KOPT-K1 (cell line): ENCODE measurements at regions not wholly inside any gene's neighbourhood (a gene's known extent, or its start where the extent isn't known, plus 50 kb on each side); places are given as distances from the start of the nearest gene placed in this dataset.
"Not testable (repeated sequence)": the region's sequence is repeated elsewhere in the genome, so short reads cannot be mapped to it uniquely, and the experiment has no call there.

Experiments
- H3K27ac ChIP-seq: fragments of 200-600 bp; sonication (generic); 2 replicates; pipeline ENCODE4 v1.5.1; 2016; ENCODE audit warnings: antibody characterized with exemption, mild to moderate bottlenecking, low read depth, low read length; ENCODE audit not compliant: poor library complexity, severe bottlenecking
- H3K36me3 ChIP-seq: fragments of 200-600 bp; sonication (generic); 2 replicates; pipeline ENCODE4 v1.5.1; 2017; ENCODE audit warnings: antibody characterized with exemption, mild to moderate bottlenecking, low read length, moderate library complexity; ENCODE audit not compliant: insufficient read depth
- H3K9me3 ChIP-seq: fragments of 200-600 bp; sonication (generic); 2 replicates; pipeline ENCODE4 v1.5.1; 2017; ENCODE audit warnings: antibody characterized with exemption, low read length, mild to moderate bottlenecking; ENCODE audit not compliant: insufficient read depth, poor library complexity, severe bottlenecking

- Histone ChIP-seq H3K27ac (no peak overlapping the region), H3K9me3 (no peaks in the 10 kb centered on the region), H3K36me3 (no peaks in the 10 kb centered on the region)
These were observed 1834.1 kb upstream of the PIK3C3 start for GRCh38 chr18:40120796-40121391.

- Histone ChIP-seq H3K9me3 (no peaks in the 10 kb centered on the region), H3K36me3 (no peaks in the 10 kb centered on the region), H3K27ac (no peak overlapping the region)
These were observed 1834.7 kb upstream of the PIK3C3 start for GRCh38 chr18:40120356-40120755.

- H3K27ac ChIP-seq, H3K36me3 ChIP-seq, H3K9me3 ChIP-seq: not testable (repeated sequence)
These were observed 1835.5 kb upstream of the PIK3C3 start for GRCh38 chr18:40119581-40119980.

GRCh38 chr18:40110455-40110854 is 1844.6 kb upstream of the PIK3C3 start:
- H3K27ac ChIP-seq, result no peak overlapping the region
- no peaks in the 10 kb centered on the region for H3K9me3 ChIP-seq
- H3K36me3 ChIP-seq, result no peaks in the 10 kb centered on the region

- no peak overlapping the region for H3K27ac ChIP-seq
These were observed 1845.6 kb upstream of the PIK3C3 start for GRCh38 chr18:40109252-40110049.

GRCh38 chr18:40108596-40108995 is 1846.4 kb upstream of the PIK3C3 start:
- H3K27ac ChIP-seq, result no peak overlapping the region
- no peaks in the 10 kb centered on the region for H3K9me3 ChIP-seq
- H3K36me3 ChIP-seq, result no peaks in the 10 kb centered on the region

More at GRCh38 chr18:40109252-40110049, 1845.6 kb upstream of the PIK3C3 start:
- no peaks in the 10 kb centered on the region for H3K36me3 ChIP-seq
- no peaks in the 10 kb centered on the region for H3K9me3 ChIP-seq

GRCh38 chr18:40102903-40103302 is 1852.1 kb upstream of the PIK3C3 start:
- Histone ChIP-seq H3K9me3 (no peaks in the 10 kb centered on the region), H3K36me3 (no peaks in the 10 kb centered on the region), H3K27ac (no peak overlapping the region)

GRCh38 chr18:40099641-40100040 is 1855.4 kb upstream of the PIK3C3 start:
- Histone ChIP-seq H3K36me3 (no peaks in the 10 kb centered on the region), H3K9me3 (no peaks in the 10 kb centered on the region), H3K27ac (no peak overlapping the region)

GRCh38 chr18:40096675-40097074 is 1858.4 kb upstream of the PIK3C3 start:
- Histone ChIP-seq H3K9me3 (no peaks in the 10 kb centered on the region), H3K36me3 (no peaks in the 10 kb centered on the region), H3K27ac (no peak overlapping the region)

- Histone ChIP-seq H3K36me3 (no peaks in the 10 kb centered on the region), H3K27ac (no peak overlapping the region), H3K9me3 (no peaks in the 10 kb centered on the region)
These were observed 1860.6 kb upstream of the PIK3C3 start for GRCh38 chr18:40094441-40094840.

- Histone ChIP-seq H3K27ac (no peak overlapping the region), H3K9me3 (no peaks in the 10 kb centered on the region), H3K36me3 (no peaks in the 10 kb centered on the region)
These were observed 1866.9 kb upstream of the PIK3C3 start for GRCh38 chr18:40088130-40088529.

- H3K36me3 ChIP-seq, result no peaks in the 10 kb centered on the region
- no peaks in the 10 kb centered on the region for H3K9me3 ChIP-seq
- H3K27ac ChIP-seq, result no peak overlapping the region
These were observed 1875.2 kb upstream of the PIK3C3 start for GRCh38 chr18:40079786-40080185.

GRCh38 chr18:40075616-40076015 is 1879.4 kb upstream of the PIK3C3 start:
- no peaks in the 10 kb centered on the region for H3K9me3 ChIP-seq
- H3K27ac ChIP-seq, result no peak overlapping the region
- H3K36me3 ChIP-seq, result no peaks in the 10 kb centered on the region

GRCh38 chr18:40072761-40073160 is 1882.3 kb upstream of the PIK3C3 start:
- Histone ChIP-seq H3K27ac (no peak overlapping the region), H3K9me3 (no peaks in the 10 kb centered on the region), H3K36me3 (no peaks in the 10 kb centered on the region)

GRCh38 chr18:40066368-40066767 is 1888.7 kb upstream of the PIK3C3 start:
- H3K36me3 ChIP-seq, result no peaks in the 10 kb centered on the region
- H3K27ac ChIP-seq, result no peak overlapping the region
- no peaks in the 10 kb centered on the region for H3K9me3 ChIP-seq

- no peaks in the 10 kb centered on the region for H3K36me3 ChIP-seq
- H3K27ac ChIP-seq, result no peak overlapping the region
- no peaks in the 10 kb centered on the region for H3K9me3 ChIP-seq
These were observed 1891.5 kb upstream of the PIK3C3 start for GRCh38 chr18:40063488-40063887.
